Suppressor macrophage treated with lipopolysaccharide for 4 hours (primary cell): ENCODE measurements at regions not wholly inside any gene's neighbourhood (a gene's known extent, or its start where the extent isn't known, plus 50 kb on each side); places are given as distances from the start of the nearest gene placed in this dataset.

Source experiments
- DNase-seq: peaks from one replicate; pipeline ENCODE4 v3.0.0-alpha.2; 2020

DNA sequence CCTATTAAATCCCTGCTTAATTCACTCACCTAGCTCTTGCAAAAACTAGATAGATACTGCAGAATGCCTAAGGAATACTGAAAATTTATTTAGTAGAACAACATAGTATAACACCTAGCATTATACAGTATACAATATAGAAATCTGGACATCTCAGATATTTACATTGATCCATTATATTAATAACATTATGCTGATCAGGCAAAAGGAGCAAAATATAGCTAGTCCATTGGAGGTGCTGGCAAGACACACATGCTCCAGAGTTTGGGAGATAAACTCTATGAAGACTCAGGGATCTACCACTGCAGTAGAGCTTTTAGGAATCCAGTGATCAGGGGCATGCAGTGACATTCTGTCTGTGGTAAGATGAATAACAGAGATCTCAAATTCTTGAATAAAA, 357.6 kb downstream of the TBC1D4 start:
- DNase-seq: no peak

- DNase-seq: no peak
These were observed 358.5 kb downstream of the TBC1D4 start for GRCh38 chr13:75123428-75123827.

- DNase-seq: no peak
These were observed 361.9 kb downstream of the TBC1D4 start for GRCh38 chr13:75120085-75120484.

DNA sequence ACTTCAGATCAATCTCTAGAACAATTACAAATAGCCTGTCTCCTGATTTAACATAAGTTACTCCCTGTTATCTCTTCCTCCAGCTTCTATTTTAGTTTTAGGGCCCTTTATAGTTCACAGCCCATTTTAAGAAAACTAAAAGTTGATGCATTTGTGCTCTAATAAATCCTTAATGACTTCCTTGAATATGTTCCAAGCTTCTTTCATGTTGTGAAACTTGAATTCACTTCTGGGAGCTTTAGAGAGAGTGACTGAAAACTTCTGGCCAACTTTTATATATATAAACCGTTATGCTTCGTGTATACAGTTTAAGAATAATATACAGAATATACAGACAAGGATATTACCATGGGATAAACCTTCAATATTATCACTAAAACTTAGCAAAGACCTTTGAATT, 366.8 kb downstream of the TBC1D4 start:
- DNase-seq: no peak

DNA sequence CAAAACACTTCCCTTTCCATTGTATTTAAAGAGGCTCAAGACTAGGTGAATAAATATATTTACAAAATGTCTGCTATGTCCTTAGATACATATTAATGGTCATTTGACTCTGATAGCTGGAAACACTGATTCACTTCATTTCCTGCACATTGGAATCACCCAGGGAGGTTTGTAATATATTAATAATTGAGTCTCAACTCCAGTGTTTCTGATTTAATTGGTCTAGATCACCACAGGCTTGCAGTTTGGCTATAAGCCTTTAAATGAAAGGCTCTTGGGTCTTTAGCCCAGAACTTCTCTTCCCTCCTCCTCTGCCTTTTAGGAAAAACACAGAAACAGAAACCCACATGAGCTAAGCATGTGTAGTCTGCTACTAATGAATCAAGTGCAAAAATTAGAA, 378.0 kb downstream of the TBC1D4 start:
- no peak for DNase-seq

- no peak for DNase-seq
These were observed 379.8 kb downstream of the TBC1D4 start for GRCh38 chr13:75102001-75102716.

GRCh38 chr13:75101348-75101747, 380.6 kb downstream of the TBC1D4 start:
- no peak for DNase-seq

DNA sequence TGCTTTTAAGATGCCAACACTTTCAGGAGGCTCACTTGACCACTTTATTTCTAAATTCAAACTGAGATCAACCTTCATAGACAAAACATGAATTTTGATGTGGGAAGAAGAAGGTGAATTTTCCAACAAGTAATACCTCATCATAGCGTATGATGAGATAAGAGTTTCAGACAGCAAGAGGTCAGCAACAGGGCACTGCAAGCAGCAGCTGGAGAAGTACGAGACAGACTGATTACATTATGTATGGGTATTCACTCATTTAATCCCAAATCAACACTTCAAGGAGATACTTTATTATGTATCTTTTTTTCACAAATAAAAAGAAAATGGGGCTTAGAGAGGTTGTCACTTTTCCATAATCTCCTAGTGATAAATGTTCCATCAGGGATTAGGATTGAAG, 389.8 kb downstream of the TBC1D4 start:
- no peak for DNase-seq

DNA sequence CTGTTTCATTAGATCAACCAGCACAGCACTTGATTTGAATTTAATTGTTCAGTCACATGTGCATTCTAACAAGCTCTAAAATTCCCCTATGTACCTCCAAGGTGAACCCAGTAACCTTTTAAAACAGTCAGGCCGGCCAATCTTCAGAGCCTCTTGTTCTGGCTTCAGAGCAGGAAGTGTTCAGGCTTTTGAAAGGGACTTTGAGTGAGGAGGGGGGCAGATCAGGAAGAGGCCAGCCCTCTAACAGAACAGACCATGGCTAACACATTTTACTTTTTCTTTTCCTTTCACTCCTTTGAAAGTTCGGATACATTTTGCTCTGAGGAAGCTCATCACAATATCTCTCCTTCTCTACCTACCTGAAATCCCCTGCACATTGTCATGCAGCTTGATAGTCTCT, 390.3 kb downstream of the TBC1D4 start:
- no peak for DNase-seq

DNA sequence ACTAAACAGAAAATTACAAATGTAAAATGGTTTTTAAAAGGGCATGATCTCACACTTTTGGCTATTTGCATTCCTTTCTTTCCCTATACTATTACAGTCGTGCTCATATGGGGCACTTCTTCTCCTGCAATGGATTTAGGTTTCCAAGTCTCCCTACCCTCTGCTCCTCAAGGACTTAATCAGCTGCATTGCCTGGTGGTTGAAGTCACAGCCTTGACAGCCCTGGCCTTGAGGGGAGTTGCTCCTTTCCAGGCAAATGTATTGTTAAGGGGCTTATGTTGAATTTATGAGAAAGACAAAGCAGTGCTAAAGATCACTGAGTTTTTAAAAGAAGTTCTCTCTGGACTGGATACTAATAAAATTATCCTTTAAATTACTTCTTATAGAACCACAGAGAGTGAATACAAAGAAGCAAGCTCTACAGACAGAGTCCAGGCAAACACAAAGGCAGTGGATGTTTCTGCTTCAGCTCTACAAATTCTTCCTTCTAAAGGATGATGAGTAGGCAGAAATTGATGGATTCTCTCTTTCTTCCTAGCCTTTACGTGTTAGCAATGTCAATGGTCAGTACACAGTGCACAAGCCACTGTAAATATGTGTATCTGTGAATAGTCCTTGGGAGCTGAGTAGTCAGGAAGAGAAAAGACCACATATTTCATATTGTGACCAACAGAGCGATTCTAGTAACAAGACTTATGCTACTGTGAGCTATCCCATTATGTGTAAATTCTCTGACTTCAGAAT, 390.9 kb downstream of the TBC1D4 start:
- DNase-seq: no peak

DNA sequence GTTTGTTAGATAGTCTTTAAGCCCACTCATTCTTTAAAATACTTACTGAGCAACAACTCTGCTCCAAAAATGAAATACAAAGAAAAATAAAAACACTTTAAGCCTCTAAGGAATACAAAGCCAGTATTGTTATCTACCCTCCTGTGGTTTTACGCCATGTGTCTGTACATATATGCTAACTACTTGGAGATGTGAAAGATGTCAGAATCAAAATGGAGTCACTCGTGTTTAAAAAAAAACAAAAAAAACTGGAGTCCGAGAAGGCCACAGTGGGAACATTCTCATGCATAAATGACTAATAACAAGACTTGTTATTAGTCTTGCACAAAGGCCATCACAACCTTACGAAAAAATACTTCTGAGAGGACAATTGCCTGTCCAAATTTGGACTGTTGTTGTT, 393.1 kb downstream of the TBC1D4 start:
- no peak for DNase-seq

DNA sequence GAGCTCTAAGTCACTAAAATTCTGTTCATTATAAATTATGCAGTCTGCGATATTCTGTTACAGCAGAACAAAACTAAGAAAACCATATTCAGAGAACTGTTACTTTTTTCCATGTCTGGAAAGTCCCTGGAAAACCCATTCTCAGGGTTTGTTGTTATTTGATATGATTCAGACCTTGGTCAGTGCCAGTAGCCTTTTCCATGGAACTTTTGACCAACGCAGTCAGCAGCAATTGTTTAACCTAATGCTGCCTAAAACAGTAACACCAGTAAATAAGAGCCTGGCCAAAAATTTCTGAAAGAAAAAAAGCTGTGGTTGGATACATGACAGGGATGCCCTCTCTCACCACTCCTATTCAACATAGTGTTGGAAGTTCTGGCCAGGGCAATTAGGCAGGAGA, 402.7 kb downstream of the TBC1D4 start:
- no peak for DNase-seq

- no peak for DNase-seq
These were observed 405.5 kb downstream of the TBC1D4 start for GRCh38 chr13:75076476-75076875.

- DNase-seq: no peak
These were observed 408.2 kb downstream of the TBC1D4 start for GRCh38 chr13:75073786-75074185.

GRCh38 chr13:75072891-75073290, 409.1 kb downstream of the TBC1D4 start:
- DNase-seq: no peak

- DNase-seq: no peak
These were observed 409.6 kb downstream of the TBC1D4 start for GRCh38 chr13:75072368-75072767.

DNA sequence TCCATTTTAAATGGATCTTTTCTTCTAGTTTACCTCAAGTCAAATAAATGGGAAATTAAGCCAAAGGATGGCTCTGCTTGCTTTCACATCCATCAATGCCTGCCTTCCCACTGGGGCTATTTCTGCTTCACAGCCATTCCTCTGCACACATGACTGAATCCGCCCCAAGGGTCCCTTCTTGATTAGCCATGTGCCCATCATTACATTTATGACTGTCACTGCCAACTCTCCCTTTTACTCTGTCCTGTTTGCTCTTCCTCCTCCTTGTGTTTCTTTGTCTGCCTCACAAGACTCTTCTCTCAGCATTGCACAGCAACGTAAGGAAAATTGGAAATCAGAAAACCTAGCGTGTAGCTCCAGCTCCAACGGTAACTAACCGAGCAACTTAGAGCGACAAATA, 410.2 kb downstream of the TBC1D4 start:
- no peak for DNase-seq

DNA sequence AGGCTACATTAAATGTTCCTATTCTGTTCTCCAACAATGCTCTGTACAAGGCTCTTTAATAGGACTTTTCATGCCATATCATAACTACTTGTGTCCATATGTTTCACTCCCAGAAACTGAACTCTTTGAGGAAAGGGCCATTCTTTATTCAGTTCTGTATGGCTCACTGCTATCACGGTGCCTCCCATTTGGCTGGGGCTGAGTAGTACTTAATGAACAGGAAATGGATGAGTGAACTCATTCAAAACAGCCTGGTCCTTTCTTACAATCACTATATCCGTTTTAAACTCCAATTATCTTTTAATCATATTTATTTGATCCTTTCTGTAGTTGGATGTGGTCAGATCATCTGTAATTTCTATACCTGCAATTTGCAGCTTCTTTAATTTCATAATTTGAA, 410.6 kb downstream of the TBC1D4 start:
- DNase-seq: no peak

DNA sequence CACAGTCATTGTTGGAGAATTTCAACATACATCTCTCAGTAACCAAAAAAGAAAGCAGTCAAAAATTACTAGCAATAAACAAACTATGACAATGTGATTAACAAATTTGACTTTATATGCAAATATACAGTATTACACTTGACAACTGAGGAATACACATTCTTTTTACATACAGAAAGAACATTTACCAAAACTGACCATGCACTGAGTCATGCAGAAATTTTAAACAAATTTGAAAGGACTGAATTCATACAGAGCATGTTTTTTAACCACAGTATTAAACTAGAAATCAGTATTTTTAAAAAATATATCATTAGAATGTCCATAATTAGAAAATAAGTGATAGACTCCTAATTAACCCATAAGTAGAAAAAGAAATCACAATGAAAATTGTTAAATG, 420.1 kb downstream of the TBC1D4 start:
- DNase-seq: no peak

GRCh38 chr13:75055296-75055695, 426.7 kb downstream of the TBC1D4 start:
- DNase-seq: no peak

DNA sequence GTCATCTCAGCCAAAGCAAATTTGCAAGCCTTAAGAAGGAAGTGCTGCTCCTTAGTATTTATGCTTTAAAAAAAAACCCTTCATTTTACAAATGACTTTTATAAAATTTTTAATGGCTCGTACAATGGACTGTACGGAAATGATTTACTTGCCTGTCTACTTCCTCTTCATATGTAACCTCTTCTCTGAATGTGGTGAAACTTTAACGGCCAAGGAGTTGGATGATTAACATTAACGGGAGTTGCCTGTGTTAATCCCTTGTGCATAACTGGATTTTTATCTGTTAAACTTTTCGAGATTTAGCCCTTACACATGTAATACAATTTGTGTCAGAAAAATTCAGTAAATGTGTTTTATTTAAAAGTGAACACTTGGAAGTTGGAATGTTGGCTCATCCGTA, 429.4 kb downstream of the TBC1D4 start:
- DNase-seq: no peak

- no peak for DNase-seq
These were observed 431.4 kb downstream of the TBC1D4 start for GRCh38 chr13:75050419-75051046.

DNA sequence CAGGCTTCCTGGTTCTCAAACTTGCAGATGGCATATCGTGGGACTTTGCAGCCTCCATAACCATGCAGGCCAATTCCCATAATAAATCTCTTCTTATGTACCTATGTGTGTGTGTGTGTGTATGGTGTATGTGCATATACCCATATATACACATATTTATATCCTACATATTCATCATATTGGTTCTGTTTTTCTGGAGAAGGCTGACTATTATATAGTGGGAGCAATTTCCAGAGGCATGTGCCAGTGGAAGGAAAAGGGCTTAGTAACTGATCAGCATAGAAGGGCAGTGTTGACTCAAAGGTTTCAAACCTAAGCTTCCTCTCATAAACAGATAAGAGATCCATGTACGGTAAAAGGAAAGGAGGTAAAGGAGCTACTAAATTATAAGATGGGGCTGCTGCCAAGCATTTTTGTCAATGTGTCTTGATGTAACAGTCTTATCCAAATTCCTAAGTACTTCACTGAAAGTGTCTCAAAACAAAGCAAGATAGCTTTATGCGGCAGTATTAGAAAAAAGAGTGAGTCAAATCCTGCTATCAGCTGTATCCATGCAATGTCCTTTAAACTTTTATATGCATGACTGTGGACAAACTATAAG, 432.1 kb downstream of the TBC1D4 start:
- no peak for DNase-seq

GRCh38 chr13:75042807-75043206, 439.2 kb downstream of the TBC1D4 start:
- DNase-seq: no peak
